Tibial nerve (tissue), 4 donors: ENCODE measurements at regions not wholly inside any gene's neighbourhood (a gene's known extent, or its start where the extent isn't known, plus 50 kb on each side); places are given as distances from the start of the nearest gene placed in this dataset.

Experiments
- DNase-seq, 2 donors: peaks; one replicate each; pipeline ENCODE4 v3.0.0-alpha.2; 2019; ENCODE audit warnings: low spot score in 2 of 2
- H3K27ac ChIP-seq, 4 donors: fragments of 200-600 bp; sonication (generic) in 3 of 4; one replicate each; pipeline ENCODE4 v1.5.1; 2017 to 2019; ENCODE audit warnings: mild to moderate bottlenecking in 1 of 4
- H3K27me3 ChIP-seq, 2 donors: fragments of 200-600 bp; sonication (generic) in 1 of 2; one replicate each; pipeline versions ENCODE4 v1.5.1 to v1.6.0; 2017 to 2019
- H3K36me3 ChIP-seq, 3 donors: fragments of 200-600 bp; sonication (generic); one replicate each; pipeline ENCODE4 v1.5.1; 2018 to 2019
- H3K4me1 ChIP-seq, 4 donors: fragments of 200-600 bp; sonication (generic) in 3 of 4; one replicate each; pipeline ENCODE4 v1.5.1; 2017 to 2019
- H3K4me3 ChIP-seq, 4 donors: fragments of 200-600 bp; sonication (generic) in 3 of 4; one replicate each; pipeline ENCODE4 v1.5.1; 2017 to 2019; ENCODE audit warnings: mild to moderate bottlenecking in 1 of 4, moderate library complexity in 1 of 4
- H3K9me3 ChIP-seq, 4 donors: fragments of 200-600 bp; sonication (generic) in 3 of 4; one replicate each; pipeline ENCODE4 v1.5.1; 2017 to 2019
- EP300 ChIP-seq, 2 donors: sonication (generic); formaldehyde crosslinking; IDR thresholded peaks; one replicate each; pipeline ENCODE4 v1.6.1; 2017; ENCODE audit warnings: antibody characterized with exemption in 2 of 2, mild to moderate bottlenecking in 1 of 2
- POLR2A ChIP-seq, 2 donors: fragments of 450-650 bp; IDR thresholded peaks; one replicate each; pipeline ENCODE4 v1.6.1; 2017; ENCODE audit warnings: antibody characterized with exemption in 2 of 2, mild to moderate bottlenecking in 2 of 2, moderate library complexity in 2 of 2
- WGBS, 2 donors: methylation state at CpG; one replicate each; pipeline ENCODE4 v1.1.5; 2018; 5-methylcytosine and 5-hydroxymethylcytosine counted together
- TF ChIP-seq, protein P1 (sequence below), 5 experiments: fragments of 200-600 bp in 3 of 5; fragments of 450-650 bp in 2 of 5; sonication (generic) in 3 of 5; IDR thresholded peaks; one replicate each; pipeline ENCODE4 v1.5.1; 2016 to 2019; ENCODE audit warnings: antibody characterized with exemption in 5 of 5, mild to moderate bottlenecking in 3 of 5, moderate library complexity in 2 of 5

DNA sequence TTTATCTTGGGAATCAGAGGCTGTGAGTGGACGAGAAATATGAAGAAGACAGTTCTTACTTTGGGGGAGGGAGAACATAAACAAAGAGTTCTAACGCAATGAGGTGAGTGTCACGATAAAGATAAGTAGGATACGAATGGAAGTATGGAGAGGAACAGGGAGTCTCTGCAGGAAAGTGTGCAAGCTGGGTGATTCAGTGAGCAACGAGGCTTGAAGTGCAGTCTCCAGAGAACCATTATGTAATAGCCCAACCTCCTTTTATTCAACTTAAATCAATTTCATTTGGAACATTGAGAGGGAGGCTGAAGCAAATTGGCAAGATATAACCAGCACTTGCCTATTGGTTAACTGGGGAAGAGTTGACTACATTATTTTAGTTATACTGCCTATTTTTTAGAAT lies 99.3 kb upstream of the PLD5 start:
- Histone ChIP-seq H3K27me3 (no peaks in the 10 kb centered on the region), H3K36me3 (no peaks in the 10 kb centered on the region), H3K27ac (no peak overlapping the region), H3K9me3 (peaks cover 0 to 4% (median 0%) of the 10 kb centered on the region in 4 donors), H3K4me3 (no peak overlapping the region), H3K4me1 (no peaks in the 10 kb centered on the region)
- no peak for TF ChIP-seq POLR2A (IDR thresholded peaks at IDR 0.05)
- no peak for TF ChIP-seq EP300 (IDR thresholded peaks at IDR 0.05)
- TF ChIP-seq, protein P1, sequence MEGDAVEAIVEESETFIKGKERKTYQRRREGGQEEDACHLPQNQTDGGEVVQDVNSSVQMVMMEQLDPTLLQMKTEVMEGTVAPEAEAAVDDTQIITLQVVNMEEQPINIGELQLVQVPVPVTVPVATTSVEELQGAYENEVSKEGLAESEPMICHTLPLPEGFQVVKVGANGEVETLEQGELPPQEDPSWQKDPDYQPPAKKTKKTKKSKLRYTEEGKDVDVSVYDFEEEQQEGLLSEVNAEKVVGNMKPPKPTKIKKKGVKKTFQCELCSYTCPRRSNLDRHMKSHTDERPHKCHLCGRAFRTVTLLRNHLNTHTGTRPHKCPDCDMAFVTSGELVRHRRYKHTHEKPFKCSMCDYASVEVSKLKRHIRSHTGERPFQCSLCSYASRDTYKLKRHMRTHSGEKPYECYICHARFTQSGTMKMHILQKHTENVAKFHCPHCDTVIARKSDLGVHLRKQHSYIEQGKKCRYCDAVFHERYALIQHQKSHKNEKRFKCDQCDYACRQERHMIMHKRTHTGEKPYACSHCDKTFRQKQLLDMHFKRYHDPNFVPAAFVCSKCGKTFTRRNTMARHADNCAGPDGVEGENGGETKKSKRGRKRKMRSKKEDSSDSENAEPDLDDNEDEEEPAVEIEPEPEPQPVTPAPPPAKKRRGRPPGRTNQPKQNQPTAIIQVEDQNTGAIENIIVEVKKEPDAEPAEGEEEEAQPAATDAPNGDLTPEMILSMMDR (IDR thresholded peaks at IDR 0.05), result no peak
- DNase-seq, result no peak
- 56 to 60% methylated on average over 5 of the region's 5 CpGs for WGBS, 2 donors

GRCh38 chr1:242623119-242623518 lies 98.6 kb upstream of the PLD5 start:
- Histone ChIP-seq H3K36me3 (no peaks in the 10 kb centered on the region), H3K27ac (no peak overlapping the region), H3K4me1 (no peaks in the 10 kb centered on the region), H3K9me3 (peaks cover 0 to 4% (median 0%) of the 10 kb centered on the region in 4 donors), H3K27me3 (no peaks in the 10 kb centered on the region), H3K4me3 (no peak overlapping the region)
- 24 to 41% methylated on average over 4 of the region's 4 CpGs for WGBS, 2 donors
- DNase-seq, result no peak
- TF ChIP-seq EP300 (IDR thresholded peaks at IDR 0.05) (no peak), POLR2A (IDR thresholded peaks at IDR 0.05) (no peak)
- TF ChIP-seq, protein P1 (IDR thresholded peaks at IDR 0.05), result no peak

GRCh38 chr1:242613266-242613815 lies 88.8 kb upstream of the PLD5 start:
- Histone ChIP-seq H3K36me3 (peaks cover 0 to 2% (median 0%) of the 10 kb centered on the region in 3 donors), H3K27me3 (no peaks in the 10 kb centered on the region), H3K9me3 (no peaks in the 10 kb centered on the region), H3K4me1 (no peaks in the 10 kb centered on the region), H3K4me3 (no peak overlapping the region), H3K27ac (no peak overlapping the region)
- TF ChIP-seq POLR2A (IDR thresholded peaks at IDR 0.05) (no peak), EP300 (IDR thresholded peaks at IDR 0.05) (no peak)
- TF ChIP-seq, protein P1 (IDR thresholded peaks at IDR 0.05), result no peak
- no peak for DNase-seq

DNA sequence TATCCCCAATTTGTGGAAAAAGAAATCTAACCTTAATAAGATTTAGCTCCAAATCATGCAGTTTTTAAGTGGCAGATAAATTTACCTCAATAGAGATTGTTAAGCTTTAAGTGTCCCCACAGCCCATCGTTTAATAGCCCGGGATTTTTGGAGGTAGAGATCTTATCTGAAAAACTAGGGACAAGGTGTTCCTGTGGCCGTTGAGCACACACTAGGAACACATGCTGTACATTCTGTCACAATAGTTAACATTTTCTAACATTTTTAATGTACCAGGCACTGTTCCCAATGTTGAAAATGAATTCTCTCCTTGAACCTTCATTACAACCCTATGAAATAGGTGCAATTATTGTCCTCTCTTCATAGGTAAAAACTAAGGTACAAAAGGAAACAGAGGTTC lies 85.7 kb upstream of the PLD5 start:
- Histone ChIP-seq H3K27ac (no peak overlapping the region), H3K27me3 (no peaks in the 10 kb centered on the region), H3K9me3 (no peaks in the 10 kb centered on the region), H3K4me1 (no peaks in the 10 kb centered on the region), H3K36me3 (peaks cover 0 to 2% (median 0%) of the 10 kb centered on the region in 3 donors), H3K4me3 (no peak overlapping the region)
- no peak for DNase-seq
- TF ChIP-seq, protein P1 (IDR thresholded peaks at IDR 0.05), result no peak
- TF ChIP-seq POLR2A (IDR thresholded peaks at IDR 0.05) (no peak), EP300 (IDR thresholded peaks at IDR 0.05) (no peak)
- WGBS, 2 donors, result 73 to 76% methylated on average over 3 of the region's 3 CpGs

DNA sequence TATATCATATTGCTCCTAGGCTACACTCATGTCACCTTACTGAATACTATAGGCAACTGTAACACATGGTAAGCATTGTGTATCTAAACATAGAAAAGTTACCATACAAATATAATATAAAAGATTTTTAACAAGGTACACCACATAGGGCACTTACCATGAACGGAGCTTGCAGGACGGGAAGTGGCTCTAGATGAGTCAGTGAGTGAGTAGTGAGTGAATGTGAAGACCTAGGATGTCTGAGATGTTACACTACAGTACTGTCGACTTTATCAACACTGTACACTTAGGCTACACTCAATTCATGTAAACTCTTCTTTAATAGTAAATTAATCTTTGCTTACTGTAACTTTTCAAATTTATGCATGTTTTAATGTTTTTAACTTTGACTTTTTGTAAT lies 81.0 kb upstream of the PLD5 start:
- Histone ChIP-seq H3K4me1 (no peaks in the 10 kb centered on the region), H3K27me3 (no peaks in the 10 kb centered on the region), H3K36me3 (no peaks in the 10 kb centered on the region), H3K4me3 (no peak overlapping the region), H3K9me3 (no peaks in the 10 kb centered on the region), H3K27ac (no peak overlapping the region)
- DNase-seq, result no peak
- WGBS, 2 donors, result 79 to 92% methylated on average over 3 of the region's 3 CpGs
- TF ChIP-seq EP300 (IDR thresholded peaks at IDR 0.05) (no peak), POLR2A (IDR thresholded peaks at IDR 0.05) (no peak)
- TF ChIP-seq, protein P1 (IDR thresholded peaks at IDR 0.05), result no peak
